SIG-M5 treated with dmso at 0.1 percent for 504 hours (cell line): ENCODE measurements at regions not wholly inside any gene's neighbourhood (a gene's known extent, or its start where the extent isn't known, plus 50 kb on each side); places are given as distances from the start of the nearest gene placed in this dataset.
"Not testable (repeated sequence)": the region's sequence is repeated elsewhere in the genome, so short reads cannot be mapped to it uniquely, and the experiment has no call there.

Source experiments
- DNase-seq: peaks from one replicate; lab custom pipeline; 2025; ENCODE audit not compliant: unreplicated experiment; lab: John Stamatoyannopoulos, UW

DNA sequence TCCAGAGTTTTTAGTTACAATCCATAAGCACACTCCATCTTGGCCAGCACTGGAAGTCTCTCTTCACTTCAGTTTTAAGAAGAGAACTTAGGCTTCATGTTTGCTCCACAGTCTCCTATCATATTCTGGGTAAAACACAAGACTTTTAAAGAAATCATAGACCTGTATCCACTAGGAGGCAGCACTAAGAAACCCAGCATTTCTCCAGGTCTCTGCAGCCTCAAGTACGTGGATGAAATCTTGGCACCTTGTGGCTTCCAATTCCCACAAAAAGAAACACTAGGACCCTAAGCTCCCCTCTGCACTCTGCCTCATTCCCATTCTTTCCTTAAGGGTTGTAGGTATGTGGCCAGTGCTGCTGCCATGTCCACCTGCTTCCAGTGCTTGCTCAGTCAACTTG lies 367.3 kb upstream of the CASK start:
- DNase-seq: no peak

DNA sequence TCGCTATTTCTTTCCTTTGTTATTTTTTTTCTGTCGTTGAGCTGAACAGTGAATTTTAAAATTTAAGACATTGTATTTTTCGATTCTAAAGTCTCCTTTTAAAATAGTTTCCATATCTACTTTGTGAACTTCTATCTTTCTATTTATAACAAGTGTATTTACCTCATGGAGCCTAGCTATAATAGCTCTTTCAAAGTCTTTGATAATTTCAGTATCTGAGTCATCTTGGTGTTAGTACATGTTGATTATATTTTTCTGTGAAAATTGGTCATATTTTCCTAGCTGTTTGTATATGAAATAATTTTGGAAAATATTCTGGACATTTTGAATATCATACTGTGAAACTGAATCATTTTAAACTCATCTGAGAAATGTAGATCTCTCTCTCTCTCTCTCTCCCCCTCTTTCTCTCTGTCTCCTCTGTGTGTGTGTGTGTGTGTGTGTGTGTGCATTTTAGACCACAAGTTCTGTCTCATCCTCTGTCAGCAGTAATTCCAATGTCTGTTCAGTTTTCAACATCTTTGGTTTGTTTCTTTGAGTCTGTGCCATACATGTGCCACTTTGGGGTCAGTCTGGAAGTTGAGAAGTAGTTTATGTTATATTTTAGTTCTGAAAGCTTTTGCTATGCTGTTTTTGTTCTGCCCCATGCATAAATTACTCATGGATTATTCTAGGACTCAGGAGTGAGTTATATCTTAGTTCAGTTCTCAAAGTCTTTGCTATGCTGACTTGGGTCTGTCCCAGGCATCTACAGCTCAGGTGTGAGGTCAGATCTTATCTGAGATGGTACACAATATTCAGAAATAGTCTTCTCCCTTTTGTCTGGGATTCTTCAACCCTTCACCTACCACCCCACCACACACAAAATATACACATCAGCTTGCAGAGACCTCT lies 366.4 kb upstream of the CASK start:
- DNase-seq: no peak

DNA sequence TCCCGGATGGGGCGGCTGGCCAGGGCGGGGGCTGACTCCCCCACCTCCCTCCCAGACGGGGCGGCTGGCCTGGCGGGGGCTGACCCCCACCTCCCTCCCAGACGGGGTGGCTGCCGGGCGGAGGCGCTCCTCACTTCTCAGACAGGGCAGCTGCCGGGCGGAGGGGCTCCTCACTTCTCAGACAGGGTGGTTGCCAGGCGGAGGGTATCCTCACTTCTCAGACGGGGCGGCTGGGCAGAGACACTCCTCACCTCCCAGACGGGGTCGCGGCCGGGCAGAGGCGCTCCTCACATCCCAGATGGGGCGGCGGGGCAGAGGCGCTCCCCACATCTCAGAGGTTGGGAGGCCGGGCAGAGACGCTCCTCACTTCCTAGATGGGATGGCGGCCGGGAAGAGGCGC lies 362.3 kb upstream of the CASK start:
- DNase-seq: not testable (repeated sequence)

DNA sequence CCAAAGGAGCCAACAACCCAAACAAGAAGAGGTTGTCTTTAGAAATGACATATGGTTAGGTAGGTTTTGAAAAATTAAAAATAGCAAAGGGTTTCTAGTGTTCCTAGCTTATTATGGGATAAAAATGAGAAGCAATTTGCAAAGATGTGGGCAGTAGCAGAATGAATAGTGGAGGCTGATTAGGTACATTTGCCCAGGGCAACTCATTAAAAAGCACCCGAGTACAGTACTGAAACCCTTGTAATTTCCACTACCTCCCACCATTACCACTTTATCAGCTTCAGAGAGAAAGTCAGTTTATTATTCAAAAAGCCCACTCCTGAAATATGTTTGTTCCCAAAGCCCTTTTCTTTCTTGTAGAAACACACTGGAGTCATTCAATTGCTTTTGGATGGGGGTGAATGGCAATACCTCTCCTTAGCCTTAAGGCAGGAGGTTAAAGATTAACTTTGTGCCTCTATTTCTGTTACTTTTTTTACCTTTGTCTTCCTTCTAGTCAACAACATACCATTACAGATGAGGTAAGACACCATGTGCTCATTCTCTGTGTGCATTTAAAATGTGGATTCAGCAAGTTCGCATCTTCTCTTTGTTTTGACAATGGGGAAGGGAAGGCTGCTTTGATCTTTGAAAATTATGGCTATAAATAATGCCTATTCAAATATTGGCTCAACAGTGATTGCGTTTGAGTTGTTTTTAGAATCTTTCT lies 353.8 kb upstream of the CASK start:
- DNase-seq: no peak

DNA sequence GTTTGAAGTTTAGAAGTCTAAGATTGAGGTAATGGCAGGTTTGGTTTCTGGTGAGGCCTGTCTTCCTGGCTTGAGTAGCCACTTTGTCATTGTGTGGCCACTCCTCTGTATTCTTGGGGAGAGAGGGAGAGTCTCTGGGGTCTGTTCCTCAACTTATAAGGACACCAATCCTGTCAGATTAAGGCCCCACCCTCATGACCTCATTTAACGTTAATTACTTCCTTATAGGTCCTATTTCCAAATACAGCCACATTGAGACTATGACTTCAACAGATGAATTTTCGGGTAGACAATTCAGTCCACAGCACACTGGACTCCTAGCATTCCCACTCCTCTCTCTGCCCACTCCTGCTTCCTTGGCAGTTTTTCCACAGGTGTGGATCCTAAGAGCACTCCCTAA lies 350.8 kb upstream of the CASK start:
- DNase-seq: no peak

DNA sequence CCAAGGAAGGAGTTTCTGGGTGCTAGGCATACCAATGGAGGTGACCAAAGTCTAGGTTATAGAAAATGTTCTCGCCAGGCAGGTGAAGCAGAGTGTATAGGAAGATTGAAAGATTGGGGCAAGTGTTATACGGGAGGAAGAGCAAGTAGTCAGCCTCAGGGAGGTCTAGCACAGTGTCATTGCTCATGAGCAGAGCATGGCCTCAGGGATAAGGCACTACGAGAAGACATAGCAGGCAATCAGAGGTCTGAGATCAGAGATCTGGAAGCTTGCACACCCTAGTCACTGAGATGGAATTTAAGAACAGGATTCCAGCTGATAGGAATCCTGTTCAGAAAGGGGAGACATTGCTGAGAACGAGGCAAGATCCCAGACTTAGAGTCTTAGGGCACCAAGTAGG lies 350.0 kb upstream of the CASK start:
- DNase-seq: no peak

DNA sequence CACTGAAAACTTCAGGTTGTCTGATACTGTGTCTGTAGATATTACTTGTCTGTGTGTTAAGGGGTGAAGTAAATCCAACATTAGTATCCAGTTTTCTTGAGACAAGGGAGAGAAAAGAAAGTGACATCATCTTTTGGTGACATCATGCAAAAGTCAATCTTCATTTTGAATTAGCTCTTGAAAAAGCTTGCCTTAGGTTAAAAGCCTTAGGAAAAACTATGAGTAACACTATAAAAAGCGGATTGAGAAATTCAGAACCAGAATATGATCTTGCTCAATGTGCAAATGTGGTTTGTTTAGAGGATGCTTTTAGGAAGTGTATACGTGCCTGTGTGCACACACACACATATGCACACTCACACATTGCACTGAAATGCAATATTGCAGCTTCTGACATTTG lies 345.8 kb upstream of the CASK start:
- peak; percentile 22 for DNase-seq

DNA sequence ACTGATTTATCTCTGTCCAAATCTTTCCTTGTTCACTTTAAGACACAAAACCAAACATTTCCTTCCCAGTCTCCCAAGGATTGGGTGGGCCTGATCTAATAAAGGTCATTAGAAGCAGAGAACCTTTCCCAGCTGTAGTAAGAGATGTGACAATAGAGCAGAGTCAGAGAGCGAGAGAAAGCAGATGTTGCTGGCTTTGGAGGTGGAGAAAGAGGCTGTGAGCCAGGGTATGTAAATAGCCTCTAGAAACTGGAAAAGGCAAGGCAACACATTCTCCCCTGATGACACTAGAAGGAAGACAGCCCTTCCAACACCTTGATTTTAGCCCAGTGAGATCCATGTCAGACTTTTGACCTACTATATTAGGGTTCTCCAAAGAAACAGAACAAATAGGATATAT lies 337.5 kb upstream of the CASK start:
- DNase-seq: no peak

DNA sequence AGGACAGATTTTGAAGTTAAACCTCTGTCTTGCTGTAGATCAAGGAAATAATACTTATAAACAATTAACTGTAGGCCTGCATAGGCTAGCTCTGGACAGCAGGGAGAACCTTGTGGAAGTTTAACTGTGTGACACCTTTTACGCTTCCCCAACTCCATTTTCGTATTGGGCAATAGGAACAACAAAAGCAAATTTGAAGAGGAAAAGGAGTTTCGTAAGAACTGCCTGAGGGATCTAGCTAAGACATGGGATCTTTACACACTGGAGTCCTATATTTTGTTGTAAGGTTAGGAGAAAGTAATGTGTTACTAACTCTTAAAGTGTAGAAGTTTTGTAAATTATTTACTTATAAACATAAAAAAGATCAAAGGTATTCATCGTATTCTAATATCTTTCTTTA lies 324.9 kb upstream of the CASK start:
- DNase-seq: no peak

DNA sequence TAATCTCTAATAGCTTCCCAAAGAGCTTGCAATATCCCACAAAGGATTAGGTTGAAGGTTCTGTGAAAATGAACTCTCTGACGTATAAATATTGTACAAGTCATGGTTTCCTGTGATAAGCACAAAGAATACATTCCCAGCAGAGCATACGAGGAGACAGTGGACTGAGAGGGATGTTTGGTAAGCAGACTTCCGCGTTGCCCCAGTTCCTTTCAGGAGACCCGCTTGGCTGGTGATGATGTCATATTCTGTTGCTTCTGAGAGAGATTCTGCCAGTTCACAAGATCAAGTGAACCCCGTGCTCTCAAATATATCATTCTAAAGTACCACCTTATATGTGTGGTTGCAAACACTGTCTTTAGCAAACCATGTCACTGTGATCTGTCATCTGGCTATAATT lies 323.9 kb upstream of the CASK start:
- no peak for DNase-seq

DNA sequence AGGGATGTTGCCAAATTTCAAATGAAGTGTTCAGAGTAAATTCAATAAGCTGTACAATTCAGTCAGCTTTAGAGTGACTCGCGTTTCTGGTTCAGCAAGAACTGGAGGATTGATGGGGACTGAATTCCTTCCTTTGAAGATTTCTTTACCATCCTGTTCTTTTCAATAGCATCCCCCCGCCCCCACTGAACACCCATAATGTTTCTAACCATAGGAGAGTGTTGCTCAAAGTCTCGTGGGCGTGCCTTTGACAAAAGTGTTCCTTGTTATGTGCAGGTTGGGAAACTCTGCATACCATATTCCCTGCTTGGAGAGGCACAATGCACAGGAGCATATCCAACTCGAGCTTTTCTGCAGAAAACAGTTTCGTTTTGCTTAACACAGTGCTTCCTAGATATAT lies 323.5 kb upstream of the CASK start:
- no peak for DNase-seq

DNA sequence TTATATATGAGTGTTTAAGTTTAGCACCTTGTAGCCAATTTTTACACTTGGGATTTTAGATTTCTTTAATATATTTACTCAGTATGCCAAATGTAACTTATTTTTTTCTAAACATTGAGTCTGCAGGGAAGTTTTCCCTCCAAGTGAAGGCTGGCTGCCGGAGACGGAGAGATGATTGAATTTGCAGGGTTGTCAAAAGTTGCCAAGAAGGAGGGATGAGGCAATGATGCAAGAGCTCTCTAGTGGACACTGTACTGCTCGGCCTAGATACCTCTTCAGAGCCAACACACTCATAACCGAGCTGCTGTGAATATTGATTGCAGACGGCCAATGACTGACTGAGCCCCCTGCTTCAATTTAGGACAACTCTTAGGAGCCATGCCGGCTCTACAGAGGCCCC lies 318.6 kb upstream of the CASK start:
- no peak for DNase-seq

DNA sequence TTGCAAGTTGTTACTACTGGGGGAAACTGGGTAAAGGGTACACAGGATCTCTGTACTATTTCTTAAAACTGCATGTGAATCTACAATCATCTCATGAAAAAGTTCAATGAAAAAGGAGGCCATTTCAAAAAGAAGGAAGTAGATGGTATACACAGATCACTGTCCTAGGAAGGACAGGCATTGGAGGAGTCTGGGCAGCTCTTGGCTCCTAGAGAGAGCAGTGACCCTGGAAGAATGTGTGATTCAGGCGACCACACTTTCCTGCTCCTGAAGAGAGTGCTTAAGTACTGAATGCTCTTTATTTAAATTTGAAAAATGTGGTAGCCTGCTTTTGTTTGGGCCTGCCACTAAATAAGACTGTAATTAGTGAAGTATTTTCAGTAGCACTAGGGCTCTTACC lies 318.1 kb upstream of the CASK start:
- no peak for DNase-seq

DNA sequence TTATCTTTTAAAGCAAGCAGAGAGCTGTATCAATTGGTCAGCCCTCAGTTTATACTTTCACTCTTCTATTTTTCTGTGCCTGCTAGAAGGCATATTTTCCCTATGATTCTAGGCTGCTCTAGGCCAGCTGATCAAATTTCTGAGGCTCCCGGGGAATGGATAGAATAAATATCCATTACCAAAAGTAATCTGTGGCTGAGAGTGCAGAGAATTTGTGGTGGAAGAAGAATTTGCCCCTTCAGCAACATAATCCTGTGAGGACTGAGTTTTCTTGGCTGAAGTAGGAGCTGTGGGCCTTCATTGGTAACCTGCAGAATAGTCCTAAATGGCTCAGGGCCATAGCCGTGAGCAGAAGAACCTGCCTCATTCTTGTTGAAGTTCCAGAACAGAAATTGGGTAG lies 314.6 kb upstream of the CASK start:
- DNase-seq: no peak

DNA sequence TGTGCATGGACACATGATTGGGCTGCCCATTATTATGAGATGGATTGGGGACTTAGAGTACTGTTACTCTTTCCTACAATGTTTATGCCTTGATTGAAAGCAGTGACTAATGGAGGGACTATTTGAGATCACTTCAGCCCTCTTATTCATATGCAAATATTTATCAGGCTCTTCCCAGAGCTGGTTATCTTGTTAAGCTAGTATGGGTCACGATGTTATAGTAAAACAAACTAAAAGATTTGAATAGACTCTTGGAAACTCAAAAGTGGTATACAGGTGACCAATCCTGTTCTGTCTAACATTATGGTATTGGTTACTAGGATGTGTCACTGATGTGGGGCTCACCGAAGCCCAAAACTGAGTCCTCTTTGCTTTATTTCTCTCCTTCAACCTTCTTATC lies 306.2 kb upstream of the CASK start:
- DNase-seq: no peak

DNA sequence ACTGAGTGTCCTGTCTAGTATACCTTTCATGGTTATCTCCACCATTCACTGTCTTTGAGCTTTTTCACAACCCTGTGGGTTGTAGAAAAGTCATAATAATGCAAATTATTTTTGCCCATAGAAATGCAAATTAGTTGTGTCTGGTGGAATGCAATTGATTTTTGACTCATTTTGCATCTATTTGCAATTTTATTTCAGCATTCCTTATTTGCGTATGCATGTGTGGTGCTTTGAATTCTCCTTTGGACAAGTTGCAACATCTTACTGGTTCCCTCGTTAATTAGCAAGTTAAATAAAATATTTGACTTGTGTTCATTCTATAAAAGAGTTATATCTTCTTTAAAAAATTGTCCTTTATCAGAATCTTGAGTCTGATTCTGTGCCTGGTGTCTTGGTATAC lies 297.3 kb upstream of the CASK start:
- DNase-seq: no peak

DNA sequence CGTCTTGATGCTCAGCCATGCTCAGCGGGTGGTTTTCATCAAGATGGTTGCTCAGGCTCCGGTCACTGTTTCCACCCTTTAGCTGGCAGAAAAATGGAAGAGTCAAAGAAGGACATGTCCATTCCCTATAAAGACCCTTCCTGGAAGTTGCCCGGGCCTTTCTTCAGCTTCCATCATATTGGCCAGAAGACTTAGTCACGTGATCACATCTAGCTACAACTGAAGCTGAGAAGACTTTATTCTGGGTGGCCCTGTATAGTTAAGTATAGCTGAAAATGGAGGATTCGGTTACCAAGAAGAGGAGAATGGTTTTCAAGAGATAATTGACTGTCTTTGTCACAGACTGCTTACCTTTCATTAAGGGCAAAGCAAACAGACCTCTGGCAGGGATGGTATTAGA lies 296.7 kb upstream of the CASK start:
- DNase-seq: no peak

DNA sequence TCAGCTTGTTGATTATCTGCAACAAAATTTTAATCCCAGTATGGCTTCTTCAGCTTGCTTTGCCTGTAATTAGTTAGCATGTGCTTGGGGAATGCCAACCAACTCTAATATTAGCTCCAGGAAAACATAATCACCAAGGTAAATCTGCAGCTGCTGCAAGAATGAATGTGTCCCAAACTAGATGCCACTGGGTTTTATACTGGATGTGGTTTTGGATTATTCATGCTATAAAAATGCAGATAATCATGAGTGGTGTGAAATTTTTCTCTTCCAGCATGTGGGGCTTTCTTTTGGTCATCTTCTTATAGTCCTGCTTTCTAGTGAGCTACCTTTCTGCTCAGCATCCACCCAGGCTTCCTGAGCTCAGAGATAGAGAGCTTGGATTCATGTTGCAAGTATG lies 295.9 kb upstream of the CASK start:
- DNase-seq: no peak

DNA sequence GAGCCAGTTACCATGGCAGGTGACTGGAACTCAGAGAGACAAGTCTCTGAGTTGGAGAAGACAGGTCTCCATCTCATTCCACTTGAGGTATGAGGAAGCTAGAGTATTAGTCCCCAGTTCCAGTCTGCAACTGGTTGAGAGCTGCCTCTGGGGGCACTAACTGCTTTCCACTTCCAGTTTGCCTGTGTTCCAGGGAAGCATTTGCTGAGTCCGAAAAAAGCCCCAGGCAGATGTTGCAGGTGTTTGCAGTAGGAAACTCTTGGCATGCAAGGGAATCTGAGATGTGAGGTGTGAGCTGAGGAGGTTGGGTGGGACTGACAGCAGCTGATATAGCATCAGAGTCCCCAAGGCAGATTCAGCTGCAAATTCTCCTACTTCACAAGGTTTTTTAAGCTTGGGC lies 272.2 kb upstream of the CASK start:
- no peak for DNase-seq

DNA sequence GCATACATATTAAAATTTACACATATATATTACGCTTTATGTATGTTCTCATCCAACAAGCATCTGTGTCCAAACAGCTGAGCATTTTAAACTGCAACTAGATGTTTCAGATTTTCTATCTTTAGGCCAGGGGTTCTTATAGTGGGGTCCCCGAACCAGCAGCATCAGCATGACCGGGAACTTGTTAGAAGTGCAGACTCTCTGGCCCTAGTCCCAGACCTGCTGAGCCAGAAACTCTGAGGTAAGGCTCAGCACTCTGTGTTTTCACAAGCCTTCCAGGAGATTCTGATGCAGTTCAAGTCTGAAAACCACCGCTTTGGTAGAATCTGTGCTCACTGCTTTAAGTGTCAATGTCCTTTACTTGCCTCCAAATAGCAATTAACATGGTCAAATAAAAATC lies 266.2 kb upstream of the CASK start:
- DNase-seq: no peak

DNA sequence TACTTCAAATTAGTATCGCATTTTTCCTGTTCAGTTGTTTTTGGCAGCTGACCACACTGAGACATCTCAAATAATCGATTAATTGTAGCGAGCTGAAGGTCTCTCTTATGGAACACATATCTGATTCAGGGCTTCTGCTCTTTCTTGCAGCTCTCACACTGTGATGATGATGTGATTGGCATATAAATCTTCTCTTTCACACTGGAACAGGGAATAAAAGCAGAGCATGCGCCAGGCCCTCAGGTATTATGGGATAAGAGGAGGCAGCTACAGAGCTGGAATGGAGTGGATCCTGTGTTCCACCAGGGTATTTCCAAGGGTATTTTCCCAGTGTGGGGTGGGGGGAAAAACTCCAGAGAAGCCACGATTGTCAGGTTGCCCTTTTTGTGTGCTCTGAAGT lies 265.4 kb upstream of the CASK start:
- no peak for DNase-seq

DNA sequence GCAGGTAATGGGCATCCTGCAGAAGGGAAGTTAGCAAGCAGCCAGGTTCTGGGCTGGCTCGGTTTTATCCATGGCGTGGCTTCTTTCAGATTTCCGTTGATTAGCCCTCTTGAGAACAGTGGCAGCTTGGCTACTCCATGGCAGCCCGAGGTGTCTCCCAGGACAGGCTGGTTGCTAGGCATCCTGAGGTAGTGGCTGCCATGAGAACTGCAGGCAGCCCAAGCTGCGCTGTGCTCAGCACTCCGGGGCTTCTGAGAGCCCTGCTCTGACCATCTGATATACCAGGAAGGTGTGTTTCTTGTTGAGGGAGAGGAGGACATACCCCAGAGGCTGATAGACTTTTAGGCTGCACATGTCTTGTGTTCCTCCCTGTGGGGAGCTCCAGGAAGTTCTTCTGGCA lies 253.4 kb upstream of the CASK start:
- DNase-seq: no peak

DNA sequence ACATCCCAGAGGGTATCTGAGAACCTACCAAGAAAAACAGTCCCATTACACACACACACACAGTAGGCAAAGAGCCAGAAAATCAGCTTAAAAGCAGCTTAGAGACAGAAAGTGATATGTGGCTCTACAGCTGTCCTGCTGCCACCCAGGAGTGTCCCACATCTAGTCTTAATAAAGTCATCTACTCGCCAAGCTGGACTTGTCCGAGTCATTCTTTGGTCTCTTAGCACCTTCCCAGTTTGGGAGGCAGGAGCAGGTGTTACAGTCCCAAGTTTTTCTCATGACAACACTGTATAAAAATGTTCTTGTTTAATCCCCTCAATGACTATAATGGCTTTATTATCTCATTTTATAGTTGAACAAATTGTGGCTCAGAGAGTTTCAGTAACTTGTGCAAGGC lies 252.5 kb upstream of the CASK start:
- no peak for DNase-seq
